ENCODE measurements at regions not wholly inside any gene's neighbourhood (a gene's known extent, or its start where the extent isn't known, plus 50 kb on each side); places are given as distances from the start of the nearest gene placed in this dataset.
A peak's percentile ranks its signal among the peaks of the same experiment; 100 is the strongest.

DNA sequence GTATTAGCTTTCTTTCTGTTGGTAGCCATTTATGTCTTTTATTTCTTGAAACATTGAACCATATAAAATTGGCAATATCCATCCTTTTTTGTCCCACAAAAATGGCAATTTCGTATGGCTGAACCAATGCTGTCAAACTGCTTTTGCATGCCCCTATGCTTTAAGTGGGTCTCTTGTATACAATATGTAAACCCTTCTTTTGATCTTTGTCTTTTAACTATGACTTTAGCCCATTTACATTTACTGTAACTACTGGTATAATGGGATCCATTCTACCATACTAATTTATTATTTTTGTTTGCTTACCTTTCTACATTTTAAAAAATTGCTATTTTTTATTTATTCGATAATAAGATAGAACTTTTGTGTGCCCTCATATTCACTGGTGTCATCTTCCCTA lies 93.4 kb downstream of the TENT4A start:
- DNase-seq: no peak

DNA sequence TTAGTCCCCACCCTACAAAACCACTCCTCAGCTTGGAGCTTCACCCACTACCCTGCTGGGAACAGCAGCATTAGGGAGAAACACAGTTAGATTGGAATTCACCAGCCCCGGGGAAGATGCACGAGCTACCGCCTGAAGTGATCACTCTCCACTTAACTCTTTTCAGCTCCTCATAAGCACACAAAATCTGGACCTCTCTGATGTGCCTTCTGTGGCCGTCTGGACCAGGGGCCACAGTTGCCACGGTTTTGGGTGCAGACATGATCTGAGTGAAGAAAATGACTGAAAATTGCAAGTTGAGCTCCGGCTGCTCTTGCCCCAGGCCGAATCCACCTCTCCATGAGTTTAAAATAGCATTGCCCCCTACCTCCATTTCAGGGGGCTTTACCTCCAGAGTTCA lies 95.2 kb downstream of the TENT4A start:
- no peak for DNase-seq

DNA sequence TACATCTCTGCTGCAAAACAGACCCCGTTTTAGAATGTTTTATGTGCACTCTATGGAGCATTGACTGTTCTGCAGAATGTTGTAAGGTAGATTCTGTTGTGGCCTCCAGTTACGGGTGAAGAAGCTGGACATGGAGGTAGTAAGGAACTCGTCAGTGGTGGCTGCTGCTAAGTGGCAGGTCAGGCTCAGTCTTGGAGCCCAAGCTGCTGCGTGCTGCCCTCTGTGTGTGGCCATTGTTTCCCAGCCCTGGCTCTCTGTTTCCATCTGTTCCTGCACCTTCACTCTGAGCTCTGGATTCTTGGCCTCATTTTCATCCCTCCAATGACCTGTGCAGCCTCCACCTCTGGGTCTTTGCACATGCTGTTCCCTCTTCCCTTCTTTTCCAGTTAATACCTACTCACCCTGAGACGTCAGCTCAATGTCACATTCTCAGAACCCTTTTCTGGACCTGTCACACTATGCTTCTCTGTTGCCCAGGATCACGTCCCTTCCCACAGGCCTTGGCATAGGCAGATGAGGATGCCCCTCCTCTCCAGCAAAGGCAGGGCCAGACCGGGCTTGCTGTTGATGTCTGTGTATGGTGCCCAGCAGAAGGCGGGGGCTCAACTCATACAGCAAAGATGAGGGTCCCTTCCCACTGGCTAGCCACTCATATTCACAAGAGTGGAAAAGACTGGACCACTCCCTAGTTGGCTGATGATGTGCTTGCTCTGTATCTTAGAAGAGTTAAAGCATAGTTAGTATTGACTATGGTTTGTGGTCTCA lies 97.6 kb downstream of the TENT4A start:
- DNase-seq: no peak

DNA sequence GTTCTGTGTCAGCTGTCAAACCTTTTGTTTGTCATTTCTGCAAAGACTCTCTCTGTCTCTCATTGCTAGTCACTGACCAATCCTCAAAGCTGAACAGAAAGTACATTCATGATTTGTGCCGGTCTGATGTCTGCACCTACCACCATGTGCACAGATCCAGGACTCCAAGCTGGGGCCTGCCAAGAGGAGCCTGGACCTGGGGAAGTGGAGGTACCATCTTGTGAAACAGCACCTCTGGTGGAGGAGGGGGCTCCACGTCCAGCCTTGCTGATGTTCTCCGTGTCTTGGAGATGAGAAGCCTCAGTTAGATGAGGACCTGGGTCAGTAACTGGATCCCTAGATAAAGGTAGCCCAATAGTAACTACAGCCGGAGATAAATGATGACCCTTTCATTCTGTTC lies 98.9 kb downstream of the TENT4A start:
- no peak for DNase-seq

DNA sequence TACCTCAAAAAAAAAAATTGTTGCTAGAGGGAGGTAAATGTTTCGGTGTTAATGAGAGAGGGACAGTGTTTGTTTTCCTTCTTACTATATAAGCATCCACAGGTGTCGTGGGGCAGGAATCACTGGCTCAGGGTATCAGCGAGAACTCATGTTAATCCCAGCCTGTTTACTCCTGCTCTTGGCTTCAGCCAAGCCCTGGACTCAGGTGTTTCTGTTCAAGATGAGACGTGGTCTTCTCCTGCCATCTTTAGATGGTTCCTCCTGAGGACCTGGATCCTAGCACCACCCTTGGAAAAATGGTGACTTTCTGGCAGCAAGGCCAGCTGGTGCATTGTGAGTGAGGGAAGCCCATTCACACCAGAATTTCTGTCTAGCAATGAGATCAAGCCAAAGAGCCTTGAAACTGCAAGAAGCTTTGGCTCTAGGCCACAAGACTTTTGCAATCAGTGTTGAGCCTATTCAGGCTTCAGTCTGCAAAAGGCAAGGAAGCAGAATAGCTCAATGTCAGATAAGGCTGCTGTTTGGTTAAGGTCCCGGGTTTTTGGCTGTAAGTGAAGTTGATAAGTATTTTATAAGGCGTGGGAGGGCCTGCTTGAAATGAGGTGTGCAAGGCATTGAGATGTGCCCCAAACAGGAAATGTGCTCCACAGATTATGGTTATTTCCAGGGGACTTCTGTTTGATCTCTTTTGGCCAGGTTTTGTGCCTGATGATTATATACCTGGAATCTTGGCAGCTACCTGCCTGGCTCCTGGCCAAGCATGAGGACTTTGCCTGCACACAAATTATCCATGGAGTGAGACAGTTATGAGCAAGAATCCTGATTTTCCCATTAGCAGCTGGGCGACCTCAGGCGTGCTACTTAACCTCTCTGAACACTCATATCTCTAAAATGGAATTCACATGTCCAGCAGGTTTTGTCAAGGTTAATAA lies 99.8 kb downstream of the TENT4A start:
- DNase-seq: peak; percentile 74

DNA sequence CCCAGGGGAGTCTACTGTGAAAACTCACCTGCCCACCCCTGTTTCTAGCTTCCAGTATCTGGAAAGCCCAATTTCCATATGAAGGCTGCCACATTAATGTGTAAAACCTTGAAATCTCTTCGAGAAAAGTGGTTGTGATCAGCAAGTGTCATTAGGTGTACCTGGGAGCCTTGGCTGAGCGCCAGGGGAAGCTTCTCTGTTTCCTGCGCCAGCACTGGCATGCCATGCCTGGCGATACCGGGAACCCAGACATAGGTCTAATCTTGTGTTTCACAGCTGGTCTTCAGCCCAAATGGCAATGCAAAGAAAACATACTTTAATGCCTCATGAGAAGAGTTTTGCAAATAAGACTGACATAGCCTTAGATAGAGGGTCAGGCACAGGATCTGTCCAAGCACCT lies 101.6 kb downstream of the TENT4A start:
- DNase-seq: peak; percentile 54

DNA sequence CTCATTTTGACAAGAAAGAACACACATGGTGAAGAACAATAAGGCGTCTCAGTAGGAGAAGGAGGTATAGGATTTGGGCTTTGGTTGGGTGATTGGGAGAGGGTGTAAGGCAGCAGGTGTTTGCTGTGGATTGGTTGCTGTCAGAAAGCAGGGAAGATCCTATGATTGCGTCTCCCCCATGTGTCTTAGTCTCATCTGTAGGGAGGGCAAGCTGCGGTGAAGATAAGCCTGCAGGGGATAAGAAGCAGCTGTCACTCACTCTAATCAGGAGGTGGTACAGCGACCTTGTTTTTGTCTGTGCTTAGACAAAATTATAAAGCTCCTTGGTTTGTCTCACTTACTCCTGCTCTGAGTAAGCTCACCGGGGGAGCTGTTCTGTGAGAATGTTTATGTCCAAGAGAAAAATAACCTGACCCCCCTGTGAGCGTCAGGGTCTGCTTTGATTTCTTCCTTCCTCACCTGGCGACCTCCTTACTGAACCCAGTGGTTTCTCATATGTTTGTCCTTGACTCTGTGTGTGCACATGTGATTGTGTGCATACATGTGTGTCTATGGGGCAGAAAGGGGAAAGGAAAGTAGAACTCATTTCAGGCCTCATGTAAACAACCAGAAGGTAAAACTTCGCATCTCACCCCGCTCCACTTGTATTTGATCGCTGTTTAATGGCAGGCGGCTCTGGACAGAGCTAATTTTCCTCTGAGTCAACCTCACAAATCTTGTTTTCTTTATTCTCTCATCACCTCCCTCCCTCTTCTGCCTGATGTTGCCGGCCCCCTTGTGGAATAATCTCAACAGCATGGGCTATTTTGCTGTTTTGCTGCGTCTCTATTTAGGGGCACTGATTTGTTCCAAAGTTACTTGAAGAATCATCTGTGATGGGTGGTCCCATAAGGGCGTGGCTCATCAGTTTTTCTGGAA lies 105.6 kb downstream of the TENT4A start:
- no peak for DNase-seq

DNA sequence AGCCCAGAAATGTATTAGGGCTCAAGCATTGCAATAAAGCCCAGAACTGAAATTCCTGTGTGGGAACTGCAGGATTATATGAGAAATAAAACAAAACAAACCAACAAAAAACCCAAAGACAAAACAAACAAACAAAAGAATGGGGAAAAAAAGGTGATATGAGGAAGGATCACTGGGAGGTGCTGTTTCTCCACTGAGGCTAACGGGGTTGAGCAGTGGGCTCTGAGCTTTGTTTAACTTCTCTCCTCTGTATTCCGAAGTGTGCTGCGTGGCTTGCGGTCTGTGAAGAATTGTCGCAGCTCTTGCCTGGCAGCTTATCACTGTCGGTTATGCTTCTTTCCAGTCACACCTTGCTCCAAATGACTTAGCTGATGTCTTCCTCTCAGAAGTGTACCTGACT lies 106.3 kb downstream of the TENT4A start:
- DNase-seq: no peak

DNA sequence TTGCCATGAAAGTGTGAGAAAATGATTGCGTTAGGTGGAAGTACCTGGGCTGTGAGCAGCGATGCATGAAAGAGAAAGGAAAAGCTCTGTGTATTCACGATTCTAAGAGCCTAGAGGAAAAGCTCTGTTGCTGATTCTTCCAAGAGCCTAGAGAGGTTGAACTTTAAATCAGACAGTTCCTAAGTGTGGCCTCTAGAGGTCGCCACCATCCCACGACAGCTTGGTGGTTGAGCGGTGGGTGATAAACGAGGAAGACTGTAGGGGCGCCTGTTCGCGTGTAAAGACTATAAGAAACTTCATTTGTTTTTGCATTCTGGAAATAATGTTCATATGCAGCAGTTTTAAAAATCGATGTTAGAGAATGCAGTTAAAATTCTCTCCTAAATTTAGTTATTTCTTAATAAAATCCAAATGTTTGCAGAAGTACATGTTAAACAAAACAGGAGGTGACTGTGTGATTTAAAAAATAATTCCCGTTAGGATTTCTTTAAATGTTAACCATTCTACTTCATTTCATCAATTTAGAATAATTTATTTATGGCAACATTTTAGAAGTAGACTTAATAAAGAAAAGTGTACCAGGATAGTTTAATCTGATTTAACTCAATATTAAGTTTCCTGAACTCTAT lies 107.7 kb downstream of the TENT4A start:
- peak; percentile 71 for DNase-seq

DNA sequence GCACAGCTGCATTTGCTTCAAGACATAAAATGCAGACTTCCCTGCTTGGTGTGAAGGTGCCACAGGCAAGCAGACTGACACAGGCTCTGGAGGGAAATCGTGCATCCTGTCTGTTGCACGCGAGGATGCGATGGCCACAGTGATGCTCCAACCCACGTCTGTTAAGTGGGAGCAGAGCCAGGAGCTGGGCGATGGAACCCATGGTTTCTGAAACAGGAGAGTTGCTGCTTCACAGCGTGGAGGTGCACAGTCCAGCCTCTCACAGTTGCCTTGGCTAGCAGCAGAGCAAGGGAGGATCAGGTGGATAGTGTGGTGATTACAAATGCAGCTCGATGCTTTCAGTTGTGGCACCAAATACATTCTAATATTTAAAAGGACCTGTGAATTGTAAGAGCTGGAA lies 108.8 kb downstream of the TENT4A start:
- no peak for DNase-seq

DNA sequence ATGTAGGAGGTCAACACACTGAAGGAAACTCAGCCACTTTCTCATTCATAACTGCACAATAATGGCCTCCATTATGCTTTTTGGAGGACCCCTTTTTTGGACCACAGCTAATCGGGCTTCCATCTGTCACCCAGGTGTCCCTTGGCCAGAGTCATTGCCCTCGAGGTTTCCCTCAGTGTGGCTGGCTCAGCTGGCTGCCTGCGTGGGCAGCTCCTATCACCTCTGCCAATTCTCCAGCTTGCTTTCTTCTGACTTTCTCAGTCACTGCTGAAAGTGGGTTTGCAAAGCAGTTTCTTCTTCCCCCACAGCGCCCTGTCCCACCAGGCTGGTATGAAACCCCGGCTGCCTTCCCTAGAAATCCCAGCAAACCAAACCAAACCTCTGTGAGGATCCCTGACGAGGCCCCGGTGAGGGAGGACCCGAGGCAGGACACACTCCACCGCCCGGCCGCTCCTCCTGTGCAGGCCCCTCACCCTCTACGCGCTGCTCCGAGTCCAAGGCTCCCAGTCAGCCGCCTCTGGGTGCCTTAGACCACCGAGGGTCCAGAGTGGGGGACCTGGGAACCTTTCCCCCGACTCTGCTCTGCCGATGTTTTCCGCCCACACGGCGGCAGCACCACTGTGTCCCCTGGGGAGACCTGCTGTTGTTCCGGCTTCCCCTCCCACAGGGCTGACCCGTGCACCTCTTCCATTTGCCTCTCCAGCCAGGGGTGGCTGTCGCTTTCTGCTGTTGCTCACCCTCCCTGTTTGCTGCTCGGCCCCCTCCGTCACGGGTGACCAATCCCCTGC lies 109.5 kb downstream of the TENT4A start:
- no peak for DNase-seq

DNA sequence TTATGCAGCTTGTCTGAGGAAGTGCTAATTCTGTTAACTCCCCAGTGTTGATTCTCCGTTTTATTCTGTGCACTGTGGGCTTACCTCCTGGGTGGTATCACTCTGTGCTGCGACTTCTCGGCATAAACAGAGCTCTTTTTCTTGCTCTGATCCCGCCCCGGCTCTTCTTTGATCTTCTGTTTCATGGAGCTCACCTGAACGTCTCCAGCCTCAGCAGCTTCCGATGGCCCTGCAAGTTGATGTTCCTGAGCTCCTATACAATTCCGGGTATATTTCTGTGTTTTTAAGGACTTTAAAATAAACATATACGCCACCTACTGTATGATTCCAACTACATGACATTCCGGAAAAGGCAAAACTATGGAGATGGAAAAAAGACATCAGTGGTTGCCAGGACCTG lies 110.8 kb downstream of the TENT4A start:
- DNase-seq: no peak

DNA sequence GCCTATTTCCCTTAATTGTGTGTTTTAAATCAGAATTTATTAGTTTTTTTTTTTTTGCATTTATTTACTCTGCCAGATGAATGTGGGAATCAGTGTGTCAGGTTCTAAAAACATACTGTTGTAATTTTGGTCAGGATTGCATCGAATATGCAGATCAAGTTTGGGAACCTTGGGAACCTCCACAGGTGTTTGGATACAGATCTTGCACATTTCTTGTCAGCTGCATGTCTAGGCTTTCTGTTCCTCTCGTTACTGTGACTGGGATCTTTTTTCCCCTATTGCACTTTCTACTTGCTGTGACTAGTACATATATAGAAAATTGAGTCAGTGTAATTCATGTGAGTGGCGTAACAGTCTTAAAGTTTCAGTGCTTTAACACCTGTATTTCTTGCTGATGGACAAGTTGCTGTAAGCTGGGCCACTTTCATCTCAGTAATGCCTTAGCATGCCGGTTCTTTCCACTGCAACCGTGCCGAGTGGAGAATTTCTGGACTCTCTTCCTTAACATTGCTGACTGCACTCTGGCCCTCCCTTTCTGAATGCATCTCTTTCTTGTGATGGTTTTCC lies 112.5 kb downstream of the TENT4A start:
- no peak for DNase-seq

DNA sequence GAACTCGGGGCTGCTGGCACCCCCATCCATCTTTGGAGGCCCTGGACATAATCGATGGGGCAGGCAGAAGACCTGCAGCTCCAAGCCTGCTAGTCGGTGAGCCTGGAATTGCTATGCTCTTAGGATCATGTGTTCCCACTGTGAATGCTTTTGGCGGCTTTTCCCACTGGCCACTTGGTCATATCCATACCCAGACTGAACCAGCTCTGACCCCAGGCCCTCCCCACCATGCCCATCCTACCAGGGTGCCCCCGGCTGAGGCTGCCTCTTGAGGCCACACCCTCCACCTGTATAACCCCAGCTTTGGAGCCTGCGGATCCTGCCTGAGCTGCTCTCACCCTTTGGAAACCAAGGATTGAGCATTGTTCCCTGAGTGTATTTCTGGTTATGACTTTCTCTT lies 113.5 kb downstream of the TENT4A start:
- DNase-seq: no peak

DNA sequence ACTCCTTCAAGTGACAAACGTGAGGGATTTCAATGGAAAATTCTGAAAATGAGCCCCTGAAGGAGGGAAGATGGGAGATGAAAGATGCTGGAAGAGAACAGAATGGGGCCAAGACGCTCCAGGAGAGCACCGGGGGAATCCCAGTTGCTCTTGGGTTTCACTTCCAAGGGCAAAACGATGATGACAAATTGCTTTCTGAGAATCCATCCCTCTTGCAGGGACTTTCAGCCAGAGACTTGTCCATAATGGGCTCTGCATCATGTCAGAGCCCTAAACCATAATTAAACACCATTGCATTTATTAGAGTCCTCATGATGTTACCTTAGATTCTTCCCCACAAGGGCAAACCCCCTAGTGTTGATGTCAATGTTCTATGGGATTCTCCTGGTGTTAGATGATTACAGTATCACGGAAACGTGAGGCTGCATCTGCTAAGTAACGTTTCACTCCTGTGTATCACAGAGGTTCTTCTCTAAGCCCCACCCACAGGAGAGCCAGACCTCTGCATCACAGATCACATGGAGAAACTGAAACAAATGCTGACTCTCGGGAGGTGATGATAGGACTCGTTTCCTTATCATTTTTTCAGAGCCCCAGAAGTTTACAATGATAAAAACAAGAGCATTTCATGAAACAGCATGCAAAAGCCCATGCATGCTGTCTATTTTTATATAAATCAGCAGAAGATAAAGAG lies 114.4 kb downstream of the TENT4A start:
- DNase-seq: no peak

DNA sequence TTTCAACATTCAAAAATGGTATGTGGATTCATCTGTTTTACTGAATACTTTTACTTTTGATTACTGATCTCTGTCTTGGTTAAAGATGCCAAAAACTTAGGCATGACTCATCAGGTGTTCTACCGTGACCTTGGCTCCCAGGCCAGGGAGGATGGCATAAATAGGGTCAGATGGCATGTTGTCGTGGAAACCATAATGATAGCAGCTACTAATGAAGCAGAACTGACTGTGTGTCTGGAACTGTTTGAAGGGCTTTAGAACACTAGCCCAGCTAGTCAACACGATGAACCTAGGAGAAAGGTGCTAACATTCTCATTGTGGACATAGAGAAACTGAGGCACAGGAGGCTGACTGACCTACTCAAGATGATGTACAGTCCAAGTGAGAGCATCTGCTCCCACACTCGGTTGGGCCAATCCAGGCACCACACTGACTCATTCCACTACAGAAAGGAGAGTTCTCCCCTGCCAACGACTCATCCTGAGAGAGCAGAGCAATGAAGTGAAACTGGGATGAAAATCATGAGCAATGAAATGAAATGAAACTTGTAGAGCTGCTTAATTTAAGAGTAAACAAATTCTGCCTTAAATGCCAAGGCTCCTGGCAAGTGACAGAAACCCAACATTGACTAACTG lies 116.0 kb downstream of the TENT4A start:
- no peak for DNase-seq

DNA sequence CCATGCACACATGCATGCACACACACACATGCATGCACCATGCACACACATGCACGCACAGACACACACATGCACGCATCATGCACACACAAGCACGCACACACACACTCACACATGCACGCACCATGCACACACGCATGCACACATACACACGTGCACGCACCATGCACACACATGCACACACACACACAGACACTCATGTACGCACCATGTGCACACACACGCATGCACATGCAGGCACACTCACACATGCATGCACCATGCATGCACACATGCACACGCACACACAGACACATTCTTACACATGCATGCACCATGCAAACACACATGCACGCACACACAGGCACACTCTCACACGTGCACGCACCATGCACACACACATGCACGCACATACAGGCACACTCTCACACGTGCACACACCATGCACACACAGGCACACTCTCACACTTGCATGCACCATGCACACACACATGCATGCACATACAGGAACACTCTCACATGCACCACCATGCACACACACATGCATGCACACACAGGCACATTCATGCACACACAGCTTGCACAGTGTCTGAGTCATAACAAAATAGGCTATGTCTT lies 117.5 kb downstream of the TENT4A start:
- no peak for DNase-seq

DNA sequence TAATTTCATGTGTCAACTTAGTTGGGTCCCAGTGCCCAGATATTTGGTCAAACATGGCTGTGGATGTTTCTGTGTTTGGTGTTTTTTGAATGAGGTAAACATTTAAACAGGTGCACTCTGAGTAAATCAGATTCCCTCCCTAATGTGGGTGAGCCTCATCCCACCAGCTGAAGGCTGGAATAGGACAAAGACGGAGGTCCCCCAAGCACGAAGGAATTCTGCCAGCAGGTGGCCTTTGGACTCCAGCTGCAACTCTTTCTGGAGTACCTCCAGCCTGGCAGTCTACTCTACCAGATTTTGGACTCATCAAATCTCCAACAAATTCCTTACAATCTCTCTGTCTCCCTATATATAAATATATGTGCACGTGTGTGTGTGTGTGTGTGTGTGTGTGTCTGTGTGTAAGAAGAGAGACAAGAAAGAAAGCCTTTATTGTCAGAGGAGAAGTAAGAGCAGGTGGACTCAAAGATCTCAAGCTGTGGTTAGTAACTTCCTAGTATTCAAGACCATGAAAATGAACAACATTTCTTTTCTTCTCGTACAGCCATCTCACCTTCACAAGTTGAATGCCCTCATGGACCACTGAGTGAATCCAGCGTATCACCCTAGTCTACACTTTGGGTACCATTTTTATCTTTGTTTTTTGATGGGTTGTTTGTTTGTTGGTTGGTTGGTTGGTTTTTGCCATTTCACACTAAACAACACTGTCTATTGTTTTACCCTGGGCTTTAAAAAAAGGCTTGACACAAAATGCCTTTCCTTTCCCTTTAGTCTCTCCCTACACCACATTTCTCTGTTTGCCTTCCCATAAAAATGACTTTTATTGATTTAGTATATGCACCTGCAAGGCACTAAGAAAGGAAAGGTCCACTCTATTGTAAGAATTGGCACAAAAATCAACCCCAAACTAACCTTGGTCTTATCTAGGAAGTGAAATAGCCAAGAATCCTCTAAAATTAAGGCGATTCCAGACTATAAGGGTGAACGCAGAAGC lies 118.7 kb downstream of the TENT4A start:
- DNase-seq: no peak

DNA sequence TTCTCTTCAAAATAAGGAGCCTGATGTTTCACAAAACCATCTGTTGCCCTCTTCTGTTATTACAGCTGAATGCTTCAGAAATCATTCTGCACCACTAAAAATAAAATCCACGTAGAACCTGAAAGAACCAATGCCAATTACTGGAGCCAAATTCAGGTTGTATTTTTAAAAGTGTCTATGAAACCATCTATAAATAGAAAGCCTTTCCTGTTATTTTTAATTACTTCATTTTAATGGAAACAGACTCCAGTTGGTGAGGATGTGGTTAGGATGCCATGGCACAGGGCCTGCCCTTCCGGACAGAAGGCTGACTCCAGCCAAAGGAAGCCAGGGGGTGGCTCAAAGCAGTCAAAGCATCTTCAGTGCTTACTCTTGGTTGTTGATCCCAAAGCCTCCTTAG lies 119.8 kb downstream of the TENT4A start:
- DNase-seq: no peak

Data from NCI-H1105 treated with DMSO at 0.1 percent for 48 hours (cell line).